ENCODE measurements at regions not wholly inside any gene's neighbourhood (a gene's known extent, or its start where the extent isn't known, plus 50 kb on each side); places are given as distances from the start of the nearest gene placed in this dataset.
"Not testable (repeated sequence)": the region's sequence is repeated elsewhere in the genome, so short reads cannot be mapped to it uniquely, and the experiment has no call there.

DNA sequence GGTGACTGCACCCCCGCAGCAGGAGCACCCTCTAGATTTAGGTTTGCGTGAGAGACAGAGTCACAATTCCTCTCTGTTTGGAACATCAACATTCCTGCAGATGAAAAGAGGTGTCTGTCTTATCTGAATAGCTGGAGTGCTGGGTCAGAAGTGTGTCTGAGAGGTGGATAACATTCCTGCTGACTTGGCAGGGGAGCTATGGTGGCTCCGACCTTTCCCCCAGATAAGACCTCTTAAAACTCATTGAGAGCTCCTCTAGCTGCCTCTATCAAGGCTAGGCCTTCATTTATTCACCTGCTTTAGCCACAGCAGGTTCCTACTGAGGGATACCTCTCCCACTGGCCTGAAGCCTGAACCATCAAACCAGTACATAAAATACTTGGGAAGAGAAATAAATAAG is 615.5 kb downstream of the LRRC70 start:
- no peak for DNase-seq

DNA sequence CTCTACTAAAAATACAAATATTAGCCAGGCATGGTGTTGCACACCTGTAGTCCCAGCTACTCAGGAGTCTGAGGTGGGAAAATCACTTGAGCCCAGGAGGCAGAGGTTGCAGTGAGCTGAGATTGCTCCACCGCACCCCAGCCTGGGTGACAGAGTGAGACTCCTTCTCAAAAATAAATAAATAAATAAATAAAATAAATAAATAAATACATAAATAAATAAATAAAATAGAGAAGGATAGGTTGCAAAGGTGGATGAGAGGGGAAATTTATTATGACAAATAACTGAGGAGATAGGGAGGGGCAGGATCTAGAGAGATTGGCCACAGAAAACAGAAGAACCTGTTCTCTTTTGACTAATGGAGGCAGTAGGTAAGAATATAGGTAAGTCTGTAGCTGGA is 601.6 kb downstream of the LRRC70 start:
- DNase-seq = not testable (repeated sequence)

DNA sequence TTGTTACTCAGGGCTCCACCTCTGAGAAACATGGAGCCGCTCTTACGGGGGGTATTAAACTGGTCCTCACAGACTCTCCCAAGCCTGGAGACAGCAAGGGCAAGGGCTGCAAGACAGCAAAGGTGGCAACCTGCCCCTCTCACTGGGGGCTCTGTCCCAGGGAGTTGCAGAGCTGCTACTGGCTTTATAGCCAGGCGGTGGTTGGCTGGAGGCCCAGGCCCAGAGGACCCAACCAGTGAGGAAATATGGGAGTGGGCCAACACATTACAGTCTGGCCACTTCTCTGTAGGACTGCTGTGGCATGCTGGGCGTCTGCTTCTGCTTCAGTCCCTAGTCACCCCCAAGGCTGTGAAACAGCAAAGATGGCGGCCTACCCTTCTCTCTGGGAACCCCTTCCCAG is 597.2 kb downstream of the LRRC70 start:
- DNase-seq = no peak

DNA sequence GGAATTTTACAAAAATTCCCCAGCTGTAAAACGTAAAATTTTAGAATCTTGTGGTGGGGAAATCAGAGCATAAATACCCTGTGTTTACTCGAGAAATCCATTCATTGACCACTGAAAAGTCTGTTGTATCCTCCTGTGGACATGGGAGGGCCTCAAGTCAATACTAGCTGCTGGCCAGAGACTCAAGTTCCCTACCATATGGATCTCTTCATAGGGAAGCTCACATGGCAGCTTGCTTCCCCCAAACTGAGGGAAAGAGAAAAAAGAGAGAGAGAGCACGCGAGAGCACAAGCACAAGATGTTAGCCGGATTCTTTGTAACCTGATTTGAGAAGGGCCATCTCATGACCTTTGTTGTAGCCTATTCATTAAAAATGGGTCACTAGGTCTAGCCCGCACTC is 591.9 kb downstream of the LRRC70 start:
- DNase-seq = no peak

DNA sequence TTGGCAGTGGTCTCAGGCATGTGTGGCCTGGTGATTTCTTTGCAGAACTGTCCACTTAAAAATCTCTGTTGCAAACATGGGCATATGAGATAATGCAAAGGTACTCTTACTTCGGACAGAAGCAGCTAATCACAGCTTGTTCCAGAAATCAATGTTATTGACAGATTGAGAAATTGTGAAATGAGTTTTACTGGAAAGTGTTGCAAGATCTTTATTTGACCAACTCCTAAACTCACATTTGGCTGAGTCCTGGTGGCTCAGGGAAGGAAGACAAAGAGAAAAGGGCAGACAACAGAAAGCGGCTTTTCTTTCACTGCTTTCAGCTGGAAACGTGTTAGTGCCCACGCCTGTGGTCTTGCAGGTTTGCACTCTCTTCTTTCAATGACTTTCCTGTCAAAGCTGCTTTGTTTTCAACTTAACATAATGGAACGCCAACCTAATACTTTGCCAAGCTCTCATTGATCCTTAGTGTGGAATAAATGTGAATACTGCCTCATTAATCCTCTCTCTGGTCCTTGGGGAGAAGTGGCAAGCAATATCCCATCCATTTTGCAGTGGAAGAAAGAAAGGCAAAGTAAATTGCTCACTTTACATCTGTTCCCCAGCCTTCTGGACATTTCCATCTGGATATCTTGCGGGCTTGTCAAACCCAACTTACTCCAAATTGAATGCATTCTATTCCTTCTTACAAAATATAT is 586.4 kb downstream of the LRRC70 start:
- DNase-seq = no peak

DNA sequence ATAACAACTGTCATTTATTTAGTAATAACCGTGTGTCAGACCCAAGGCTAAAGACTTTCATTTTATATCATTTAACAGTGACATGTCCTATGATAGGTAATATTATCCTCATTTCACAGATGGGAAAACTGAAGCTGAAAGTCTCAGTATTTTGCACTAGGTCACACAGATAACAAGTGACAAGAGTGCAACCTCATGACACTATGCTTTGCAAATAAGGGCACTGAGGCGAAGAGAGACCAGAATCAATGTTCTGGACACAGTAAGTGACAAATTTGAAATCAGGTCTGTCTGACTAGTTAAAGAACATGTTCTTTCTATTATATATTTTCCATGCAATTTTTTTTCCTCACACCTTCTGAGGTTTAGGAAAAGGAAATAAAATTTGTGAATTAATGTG is 585.7 kb downstream of the LRRC70 start:
- DNase-seq = no peak

DNA sequence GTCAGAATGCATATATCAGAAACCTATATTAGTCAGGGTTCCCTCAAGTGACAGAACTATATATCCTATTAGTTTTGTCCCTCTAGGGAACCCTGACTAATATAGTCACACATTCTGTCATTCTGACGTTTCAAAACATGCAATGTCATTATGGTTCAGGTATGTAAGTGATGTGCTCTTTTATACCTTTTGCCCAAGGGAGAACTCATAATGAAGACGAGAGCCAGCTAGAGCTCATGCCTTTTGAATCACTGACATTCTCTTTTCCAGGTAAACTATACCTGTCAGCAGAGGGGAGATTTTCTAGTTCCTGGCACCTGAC is 576.7 kb downstream of the LRRC70 start:
- no peak for DNase-seq

DNA sequence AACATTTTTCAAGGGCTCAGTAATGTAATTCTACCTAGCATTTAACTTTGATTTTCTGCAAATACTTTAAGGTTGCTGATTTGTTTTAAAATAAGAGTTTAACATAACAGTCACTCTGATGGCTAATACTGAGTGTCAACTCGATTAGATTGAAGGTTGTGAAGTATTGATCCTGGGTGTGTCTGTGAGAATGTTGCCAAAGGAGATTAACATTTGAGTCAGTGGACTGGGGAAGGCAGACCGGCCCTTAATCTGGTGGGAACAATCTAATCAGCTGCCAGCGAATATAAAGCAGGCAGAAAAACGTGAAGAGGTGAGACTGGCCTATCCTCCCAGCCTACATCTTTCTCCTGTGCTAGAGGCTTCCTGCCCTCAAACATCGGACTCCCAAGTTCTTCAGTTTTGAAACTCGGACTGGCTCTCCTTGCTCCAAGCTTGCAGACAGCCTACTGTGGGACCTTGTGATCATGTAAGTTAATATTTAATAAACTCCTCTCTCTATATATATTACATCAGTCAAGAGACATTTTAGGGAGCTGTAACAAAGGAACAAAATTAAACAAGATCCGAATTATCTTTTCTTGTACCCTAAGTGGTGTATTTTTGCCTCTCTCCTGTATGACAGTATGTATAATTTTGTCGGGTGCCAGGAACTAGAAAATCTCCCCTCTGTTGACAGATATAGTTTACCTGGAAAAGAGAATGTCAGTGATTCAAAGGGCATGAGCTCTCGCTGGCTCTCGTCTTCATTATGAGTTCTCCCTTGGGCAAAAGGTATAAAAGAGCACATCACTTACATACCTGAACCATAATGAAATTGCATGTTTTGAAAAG is 576.1 kb downstream of the LRRC70 start:
- DNase-seq = no peak

DNA sequence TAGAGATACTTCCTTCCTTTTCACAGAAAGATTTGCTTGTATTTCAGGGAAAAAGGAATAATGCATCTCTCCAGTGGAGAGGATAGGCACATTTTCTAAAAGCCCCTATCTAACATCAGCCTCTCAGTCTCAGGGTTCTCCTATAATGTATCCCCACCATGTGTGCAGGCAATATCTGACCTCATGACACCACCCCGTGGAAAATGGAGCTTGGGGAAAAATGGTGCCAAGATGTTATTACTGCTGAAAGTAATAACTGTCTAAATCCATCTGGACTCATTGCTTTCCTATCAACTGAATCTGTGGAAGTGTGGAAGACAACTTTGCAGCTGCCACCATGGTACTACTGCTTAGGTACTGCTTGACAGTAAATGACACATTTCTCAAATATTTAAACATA is 574.3 kb downstream of the LRRC70 start:
- DNase-seq = no peak

DNA sequence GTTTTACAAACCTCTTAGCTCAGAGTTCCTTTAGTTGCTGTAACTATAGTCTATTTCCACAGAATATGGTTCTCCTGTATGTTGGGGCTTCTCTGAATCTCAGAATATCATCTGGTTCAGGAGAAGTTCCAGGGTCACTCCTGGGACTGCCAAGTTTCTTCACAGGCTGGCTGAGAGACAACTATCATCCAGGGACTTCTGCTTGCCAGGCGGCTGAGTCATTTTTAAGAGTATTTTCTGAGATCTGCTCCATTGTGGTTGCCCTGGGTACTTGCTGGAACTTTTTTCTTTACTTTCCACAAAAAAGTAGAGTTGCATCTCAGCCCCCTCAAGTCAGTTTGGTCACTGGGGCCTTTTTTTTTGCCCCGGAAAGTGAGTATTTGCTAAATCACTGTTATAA is 566.5 kb downstream of the LRRC70 start:
- no peak for DNase-seq

DNA sequence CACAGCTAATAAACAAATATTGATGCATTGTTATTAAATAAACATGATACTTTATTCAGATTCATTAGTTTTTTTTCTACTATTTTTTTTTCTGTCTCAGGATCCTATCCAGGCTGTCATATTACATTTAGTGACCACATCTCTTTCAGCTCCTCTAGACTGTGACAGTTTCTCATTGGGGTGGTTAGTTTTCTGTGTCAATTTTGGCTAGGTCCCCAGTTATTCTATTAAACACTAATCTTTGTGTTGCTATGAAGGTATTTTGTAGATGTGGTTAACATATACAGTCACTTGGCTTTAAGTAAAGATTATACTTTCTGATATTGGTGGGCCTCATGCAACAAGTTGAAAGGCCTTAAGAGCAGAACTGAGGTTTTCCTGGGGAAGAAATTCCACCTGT is 563.0 kb downstream of the LRRC70 start:
- DNase-seq = no peak

DNA sequence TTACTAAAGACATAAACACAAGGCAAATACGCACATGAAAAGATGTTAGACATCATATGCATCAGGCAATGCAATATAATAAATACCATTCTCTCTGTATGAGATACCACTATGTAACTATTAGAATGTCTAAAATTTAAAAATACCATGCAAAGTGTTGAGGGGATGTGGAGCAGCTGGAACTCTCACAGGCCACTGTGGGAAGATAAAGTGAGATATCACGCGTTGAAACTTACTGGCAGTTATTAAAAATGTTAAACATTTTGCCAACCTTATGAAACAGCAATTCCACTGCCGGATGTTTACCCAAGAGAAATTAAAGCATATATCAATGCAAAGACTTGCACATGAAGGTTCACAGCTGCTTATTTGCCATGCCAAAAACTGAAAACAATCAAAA is 556.7 kb downstream of the LRRC70 start:
- DNase-seq = no peak

DNA sequence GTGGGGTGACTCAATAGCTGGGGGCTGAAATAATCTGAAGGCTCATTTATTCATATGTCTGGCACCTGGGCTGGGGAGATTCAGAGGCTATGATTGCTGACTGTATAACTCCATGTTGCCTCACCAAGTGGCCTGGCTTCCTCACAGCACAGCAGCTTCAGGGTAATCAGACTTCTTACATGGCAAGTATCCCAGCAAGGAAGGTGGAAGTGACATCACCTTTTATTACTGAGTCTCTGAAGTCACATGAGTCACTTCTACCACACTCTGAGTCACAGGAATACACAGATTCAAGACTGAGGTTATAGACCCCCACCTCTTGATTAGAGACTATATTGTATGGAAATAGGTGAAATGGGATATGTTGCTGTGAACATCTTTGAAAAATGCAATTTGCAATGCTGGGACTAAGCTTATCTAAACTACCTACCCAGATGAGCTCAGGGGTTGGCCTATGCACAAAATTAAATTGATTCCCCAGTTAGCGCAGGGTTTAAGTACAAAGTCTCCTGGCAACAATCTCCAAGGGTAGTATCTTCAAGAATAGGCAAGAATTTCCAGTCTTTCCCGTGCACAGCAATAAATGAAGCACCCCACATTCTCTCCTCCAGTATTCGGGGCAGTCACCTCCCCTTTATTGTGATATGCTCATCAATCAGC is 553.1 kb downstream of the LRRC70 start:
- no peak for DNase-seq

DNA sequence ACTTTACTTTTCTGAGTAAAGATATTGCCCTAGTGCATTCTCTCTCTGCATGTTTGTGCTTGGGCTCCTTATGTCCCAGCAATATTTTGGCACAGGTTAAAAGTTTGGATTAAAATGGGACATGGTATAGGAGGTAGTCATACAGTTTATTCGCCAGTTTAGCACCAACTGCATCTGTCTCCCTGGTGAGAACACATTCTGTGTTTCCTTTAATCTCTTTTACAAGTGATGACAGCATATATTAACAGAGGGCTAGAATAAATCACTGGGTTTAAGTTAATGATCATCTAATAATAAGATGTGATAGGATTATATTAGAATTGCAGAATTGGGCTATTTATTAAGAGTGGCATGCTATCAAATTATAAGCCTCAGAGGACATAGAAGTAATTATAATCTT is 550.1 kb downstream of the LRRC70 start:
- DNase-seq = no peak

DNA sequence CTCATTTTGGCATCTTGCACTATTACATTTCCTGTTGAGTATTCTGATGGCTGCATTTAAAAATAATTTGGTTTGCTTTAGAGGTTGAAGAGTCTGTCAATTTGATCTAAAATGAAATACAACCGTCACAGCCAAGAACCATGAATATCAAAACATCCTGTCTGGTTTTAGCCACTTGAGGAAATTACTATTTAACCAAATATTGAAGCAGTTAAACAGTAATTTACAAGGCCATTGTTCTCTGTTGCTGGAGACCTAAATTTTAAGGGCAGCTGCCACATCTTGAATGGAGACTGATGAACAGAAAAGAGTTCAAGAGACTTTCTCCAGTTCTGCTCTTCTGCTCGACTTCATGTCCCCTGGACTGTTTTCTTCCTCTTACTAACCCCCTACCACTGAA is 549.4 kb downstream of the LRRC70 start:
- no peak for DNase-seq

DNA sequence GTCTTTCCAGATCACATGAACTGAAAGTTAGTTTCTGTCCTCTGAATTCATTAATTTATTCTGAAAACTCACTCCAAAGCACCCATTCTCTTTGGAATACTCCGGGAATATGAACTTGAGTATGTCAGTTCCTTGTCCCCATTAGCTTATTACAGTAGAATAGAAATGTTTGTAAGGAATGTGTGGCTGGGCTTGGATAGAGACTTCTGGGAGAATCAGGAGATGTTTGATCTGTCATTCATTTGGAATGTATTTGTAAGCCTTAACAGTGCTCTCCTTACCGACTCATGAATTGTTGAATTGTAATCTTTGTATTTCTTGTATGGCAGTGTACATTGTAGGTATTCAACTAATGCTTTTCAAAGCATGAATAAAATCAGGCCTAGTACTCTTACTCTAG is 548.4 kb downstream of the LRRC70 start:
- DNase-seq = no peak

DNA sequence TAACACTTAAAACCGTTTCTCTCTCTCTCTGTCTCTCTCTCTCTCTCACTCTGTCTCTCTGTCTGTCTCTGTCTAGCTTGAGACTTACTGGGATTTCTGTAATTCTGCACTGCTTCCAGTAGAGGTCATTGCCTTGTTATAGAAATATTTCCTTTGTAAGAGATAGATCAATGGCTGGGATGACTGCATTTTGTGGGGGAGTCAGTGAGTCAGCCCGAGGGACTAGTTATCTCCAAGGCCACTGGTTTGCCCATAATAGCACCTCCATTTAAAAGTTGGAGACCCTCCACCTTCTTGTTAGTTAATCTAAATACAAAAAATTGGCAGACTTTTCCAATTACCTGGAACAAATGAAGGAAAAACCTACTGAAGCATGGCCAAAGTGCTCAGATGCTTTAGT is 547.2 kb downstream of the LRRC70 start:
- no peak for DNase-seq

DNA sequence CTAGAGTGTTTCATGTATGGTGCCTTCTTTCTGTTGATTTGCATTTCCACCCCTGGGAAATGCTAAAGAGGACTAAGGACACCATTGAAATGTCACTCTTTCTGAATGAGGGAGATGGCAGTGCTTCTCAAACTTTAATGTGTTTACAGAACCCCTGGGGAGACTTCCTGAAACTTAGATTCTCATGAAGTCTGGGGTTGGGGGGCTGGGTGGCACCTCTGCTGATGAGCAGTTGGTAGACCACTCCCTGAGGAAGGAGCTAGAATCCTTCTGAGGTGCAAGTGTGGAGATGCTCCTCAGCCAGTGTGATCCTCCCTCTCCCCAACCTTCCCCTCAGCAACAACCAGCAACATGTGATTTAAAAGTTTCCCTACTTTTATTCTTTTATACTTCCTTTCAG is 546.8 kb downstream of the LRRC70 start:
- no peak for DNase-seq

DNA sequence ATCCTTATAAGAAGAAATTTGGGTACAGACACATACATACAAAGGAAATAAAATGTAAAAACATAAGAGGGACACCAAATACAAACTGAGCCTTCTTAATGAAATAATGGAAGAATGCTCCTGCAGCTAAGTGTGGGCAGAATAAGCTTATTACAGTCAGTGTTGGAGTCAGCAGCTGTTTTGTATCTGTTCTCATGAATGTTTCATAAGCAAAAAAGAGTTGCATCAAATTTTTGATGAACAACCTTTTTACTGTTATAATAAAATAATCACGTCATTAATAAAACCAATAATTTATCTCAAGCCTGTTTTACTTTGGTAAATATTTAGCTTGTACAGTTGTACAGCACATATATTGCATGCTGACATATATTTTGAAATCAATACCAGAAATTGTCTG is 545.6 kb downstream of the LRRC70 start:
- DNase-seq = no peak

DNA sequence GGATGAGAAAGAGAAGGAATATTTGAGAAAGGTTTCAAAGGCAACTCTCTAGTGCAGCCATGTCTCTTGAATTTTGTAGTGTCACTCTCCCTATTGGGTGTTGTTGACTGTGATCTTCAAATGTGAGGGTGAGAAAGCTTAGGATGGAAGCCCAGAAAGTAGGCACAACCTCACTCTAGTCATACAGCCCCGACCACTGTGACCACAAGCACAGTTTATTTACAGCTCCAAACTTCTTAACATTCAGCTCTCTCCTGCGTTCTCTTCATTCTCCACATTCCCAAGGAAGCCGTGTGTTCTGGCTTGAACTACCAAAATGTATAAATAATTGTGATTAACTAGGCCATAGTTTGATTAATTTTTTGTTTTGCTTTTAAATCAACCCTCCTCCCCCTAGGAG is 542.9 kb downstream of the LRRC70 start:
- DNase-seq = no peak

DNA sequence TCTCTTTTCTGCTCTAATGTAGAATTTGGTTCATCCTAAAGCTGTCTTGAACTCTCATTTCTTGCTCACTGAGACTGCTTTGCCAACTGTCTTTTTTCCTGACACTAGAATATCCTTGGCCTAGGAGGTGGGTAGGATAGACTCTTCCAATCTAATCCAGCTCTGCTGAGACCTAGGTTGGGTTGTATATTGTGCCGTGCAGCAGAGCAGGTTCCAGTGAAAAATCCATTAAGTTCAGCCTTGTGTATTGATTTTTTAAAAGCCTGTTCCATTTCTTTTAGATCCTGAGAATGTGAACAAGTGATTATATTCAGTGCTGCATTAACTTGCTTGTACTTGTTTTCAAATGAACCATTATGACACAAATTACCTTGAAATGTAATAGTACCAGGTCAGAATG is 539.6 kb downstream of the LRRC70 start:
- no peak for DNase-seq

DNA sequence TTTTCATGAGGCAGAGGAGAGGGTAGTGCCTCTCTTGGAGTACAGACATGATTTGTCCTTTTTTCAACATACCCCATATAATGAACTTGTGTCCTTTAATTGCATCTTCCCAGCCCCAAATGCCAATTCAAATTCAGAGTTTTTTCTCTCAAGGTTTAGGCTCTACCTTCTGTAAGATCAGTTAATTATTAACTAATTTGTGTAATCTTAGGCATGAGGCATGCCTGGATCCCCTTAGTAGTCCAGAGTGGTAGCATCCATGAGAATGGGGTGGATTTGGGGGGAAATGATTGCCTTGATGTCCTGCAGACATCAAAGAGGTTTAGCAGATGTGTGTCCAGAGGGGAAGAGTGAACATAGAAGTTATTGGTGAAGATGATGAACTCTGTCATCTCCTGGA is 533.3 kb downstream of the LRRC70 start:
- DNase-seq = no peak

DNA sequence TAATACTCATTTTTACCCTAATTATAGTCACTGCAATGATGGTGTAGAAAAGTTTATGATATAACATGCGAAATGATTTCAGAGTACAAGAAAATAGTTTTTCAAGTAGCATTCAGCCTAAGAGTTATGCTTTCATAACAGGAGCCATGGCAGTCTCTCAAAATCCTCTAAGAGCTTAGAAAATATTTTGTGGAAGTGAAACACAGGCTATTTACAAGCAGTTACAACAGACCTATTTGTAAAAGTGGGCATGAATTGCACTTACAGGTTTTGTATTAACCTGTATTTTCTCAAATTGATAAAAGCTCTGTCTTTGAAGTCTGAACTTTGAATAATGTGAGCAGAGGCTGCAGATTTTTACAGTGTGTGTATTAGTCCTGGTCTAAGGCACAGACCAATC is 523.3 kb downstream of the LRRC70 start:
- DNase-seq = no peak

DNA sequence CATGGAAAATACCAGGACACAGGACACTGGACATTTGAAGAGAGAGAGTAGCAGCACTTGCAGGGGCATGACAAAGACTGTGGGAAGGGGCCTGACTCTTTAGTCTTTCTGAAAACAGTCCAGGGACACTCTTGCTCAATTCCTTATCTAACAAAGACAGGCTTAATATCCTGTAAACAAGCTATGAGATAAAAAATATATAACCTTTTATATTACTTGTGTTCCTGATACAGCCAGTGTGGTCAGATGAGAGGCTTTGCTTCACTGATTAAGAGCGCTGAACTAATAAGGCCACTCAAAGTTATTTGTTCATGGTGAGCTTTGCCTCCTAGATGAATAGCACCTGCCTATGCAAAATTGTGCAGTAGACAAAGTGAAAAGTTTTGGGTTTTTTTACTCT is 518.7 kb downstream of the LRRC70 start:
- no peak for DNase-seq

Data from activated CD4-positive, alpha-beta T cell treated with anti-CD3 and anti-CD28 coated beads, Interleukin-2, amount 50 U/mL, for 1 hour (primary cell).